Stimulated activated CD8-positive, alpha-beta memory T cell treated with anti-CD3 and anti-CD28 coated beads, Interleukin-4, amount 100 ng/mL, for 48 hours (primary cell): ENCODE measurements at regions not wholly inside any gene's neighbourhood (a gene's known extent, or its start where the extent isn't known, plus 50 kb on each side); places are given as distances from the start of the nearest gene placed in this dataset.
A peak's percentile ranks its signal among the peaks of the same experiment; 100 is the strongest.

Experiments used
- DNase-seq: peaks from one replicate; pipeline ENCODE4 v3.0.0-alpha.2; 2020

DNA sequence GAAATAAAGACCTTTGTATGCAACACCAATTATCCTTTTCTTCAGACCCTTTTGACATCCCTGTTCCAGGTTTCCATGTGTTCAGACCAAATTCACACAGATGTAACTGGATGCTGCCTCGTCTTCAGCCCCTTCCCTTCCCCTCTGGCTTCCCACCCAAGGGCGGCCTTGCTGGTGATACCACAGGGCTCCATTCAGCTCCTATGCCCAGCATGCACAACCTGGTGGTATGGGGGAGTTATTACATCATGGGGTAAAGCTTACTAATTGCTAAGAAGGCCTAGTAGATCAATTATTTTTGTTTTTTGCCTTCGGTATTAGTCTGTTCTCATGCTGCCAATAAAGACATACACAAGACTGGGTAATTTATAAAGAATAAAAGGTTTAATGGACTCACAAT, 317.0 kb upstream of the CXXC4 start:
- DNase-seq, result no peak

GRCh38 chr4:104815665-104816064, 321.0 kb upstream of the CXXC4 start:
- DNase-seq, result no peak

DNA sequence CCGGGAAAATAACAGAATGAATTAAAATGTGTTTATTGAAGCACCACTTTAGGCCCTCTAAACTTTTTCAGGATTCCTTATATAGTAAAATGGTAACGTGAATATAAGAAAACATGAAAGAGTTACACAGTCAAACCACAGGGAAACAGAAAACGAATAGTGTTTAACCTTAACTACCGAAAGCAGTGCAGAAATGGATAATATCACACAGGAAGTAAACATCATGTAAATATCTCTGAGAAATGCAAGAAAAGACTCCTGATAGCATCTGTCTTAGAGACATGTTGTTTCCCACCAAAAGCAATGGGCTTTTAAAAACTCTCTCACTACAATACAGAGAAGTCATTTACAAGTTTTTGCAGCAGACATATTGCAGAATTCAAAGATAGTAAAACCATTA, 323.9 kb upstream of the CXXC4 start:
- no peak for DNase-seq

GRCh38 chr4:104826171-104826570, 320.5 kb upstream of the TET2 start:
- DNase-seq, result no peak

DNA sequence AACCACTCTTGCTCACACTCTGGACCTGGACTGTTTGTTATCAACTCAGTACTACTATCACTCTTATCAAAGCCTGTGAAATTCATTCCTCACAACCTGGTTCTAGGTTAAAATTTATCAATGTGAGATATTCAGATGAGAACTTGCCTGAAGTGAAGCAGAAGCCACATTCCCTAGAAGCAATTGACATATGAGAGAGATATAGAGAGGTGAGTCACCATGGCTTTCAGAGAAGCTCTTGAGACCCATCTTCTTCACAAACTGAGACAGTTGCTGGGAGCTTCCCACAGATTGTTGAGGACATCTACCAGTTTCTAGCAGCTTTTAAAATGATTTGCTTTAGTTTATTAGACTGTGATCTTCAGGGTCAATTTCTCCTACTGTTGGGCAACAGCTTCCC, 316.9 kb upstream of the TET2 start:
- no peak for DNase-seq

GRCh38 chr4:104848597-104849225, 298.0 kb upstream of the TET2 start:
- DNase-seq, result no peak

DNA sequence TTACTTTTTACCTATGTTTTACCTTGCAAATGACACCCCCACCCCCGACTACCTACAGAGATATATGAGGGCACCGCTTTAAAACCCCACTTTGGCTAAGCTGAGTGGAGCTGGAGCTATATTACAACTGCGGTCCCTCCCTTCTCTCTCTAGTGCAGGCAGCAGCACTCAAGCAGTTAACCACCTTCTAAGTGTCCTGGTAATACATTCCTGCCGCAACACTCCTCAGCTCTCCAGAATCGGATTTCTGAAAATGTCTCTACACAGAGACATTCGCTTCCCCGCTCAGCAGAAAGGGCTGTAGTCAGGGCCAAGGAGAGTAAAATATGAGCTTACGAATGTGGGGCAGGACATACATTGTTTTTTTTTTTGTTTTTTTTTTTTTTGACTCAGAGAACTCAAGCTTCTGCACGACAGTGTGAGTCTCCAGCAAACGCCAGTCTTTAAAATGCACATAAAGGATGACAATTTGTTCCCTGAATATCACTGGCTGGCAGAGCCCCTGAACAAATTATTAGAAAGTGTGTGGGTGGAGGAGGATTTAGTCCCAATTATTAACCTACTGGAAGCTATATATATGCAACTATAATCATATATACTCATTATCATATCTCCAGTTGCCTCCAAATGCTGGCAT, 287.0 kb upstream of the TET2 start:
- DNase-seq, result no peak

DNA sequence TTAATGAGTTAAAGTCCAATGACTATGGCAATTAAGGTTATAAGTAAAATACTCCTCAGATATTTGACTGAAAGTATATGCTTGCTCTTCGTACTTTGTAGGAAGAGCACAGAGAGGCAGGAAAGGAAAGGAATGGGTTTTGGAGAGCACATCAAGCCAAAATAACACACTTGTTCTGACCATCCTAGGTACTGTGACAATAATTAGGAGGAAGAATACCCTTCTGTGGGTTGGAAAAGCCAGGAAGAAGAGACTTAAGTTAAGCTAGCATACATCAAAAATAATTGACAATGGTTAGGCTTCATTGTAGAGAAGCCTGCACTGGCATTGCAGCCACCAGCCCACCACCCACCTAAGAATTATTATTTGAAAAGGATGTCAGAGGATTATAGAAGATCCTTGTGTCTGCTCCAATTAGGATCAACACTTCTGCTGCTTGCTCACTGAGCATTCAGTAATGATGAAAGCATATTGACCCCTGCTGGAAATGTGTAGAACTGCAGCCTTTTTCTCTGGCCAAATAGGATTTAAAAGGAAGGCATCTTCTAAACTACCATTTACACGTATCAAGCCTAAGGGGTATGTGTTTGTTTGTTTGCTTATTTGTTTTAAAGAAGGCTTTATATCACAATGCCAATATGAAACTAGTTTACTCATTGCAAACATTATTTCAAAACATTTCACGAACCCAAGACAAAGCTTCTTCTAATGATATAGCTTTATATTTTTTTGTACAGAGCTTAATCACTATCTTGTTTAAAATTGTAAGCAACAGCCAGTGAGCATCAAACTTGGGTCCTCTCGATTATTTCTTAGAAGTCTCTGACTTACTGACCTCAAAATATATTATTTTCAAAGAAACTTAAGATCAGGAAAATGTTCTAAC, 286.2 kb upstream of the TET2 start:
- peak; percentile 64 for DNase-seq

- DNase-seq, result no peak
These were observed 279.9 kb upstream of the TET2 start for GRCh38 chr4:104866809-104867208.

GRCh38 chr4:104868533-104868932, 278.1 kb upstream of the TET2 start:
- DNase-seq, result no peak

DNA sequence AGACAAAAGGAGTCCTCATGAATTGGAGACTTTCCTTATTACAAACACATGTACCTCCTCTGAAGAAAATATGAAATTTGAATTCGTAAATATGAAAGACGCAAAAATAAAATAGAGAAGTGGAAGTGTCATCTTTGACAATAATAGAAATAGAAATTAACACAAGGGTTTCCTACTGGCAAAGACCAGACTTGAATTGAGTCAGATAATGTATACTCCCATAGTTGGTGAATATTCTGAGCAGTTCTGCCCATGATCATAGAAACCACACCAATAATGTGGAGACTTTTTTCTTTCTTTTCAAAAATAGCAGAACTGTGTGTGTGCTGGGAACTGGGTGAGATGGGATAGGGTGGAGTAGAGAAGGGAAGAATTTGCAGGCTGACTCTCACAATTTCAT, 277.7 kb upstream of the TET2 start:
- DNase-seq, result no peak

- no peak for DNase-seq
These were observed 276.8 kb upstream of the TET2 start for GRCh38 chr4:104869831-104870230.

GRCh38 chr4:104870495-104871233, 276.0 kb upstream of the TET2 start:
- no peak for DNase-seq

DNA sequence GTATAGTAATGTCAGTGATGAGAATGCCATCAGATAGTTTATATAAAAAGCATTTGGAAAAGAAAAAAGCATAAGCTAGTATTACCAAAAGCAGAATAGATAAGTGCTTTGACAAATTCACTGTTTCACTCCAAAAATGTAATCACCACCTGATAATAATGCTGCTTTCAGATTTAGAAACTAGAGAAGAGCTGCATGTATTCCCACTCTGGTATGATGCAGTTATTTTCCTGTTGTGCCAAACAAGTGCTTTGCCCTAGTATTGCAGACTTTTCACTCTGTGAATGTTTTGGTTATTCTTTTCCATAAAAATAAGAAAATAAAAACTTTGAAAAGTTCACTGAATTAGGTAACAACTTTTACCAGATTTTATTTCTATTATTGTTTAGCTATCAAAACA, 267.7 kb upstream of the TET2 start:
- DNase-seq, result no peak

GRCh38 chr4:104879367-104879766, 267.3 kb upstream of the TET2 start:
- DNase-seq, result no peak

DNA sequence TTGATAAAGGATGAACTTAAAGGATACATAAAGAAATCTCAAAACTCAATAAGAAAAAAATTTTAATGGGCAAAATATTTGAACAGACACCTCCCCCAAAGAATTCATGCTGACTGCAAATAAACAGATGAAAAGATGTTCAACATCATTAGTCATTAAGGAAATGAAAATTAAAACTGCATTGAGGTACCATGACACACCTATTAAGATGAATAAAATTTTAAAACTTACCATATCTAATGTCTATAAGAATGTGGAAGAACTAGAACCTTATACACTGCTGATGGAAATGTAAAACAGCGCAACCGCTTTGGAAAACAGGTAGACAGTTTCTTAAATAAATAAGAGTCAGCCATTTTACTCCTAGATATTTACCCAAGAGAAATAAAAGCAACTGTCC, 266.8 kb upstream of the TET2 start:
- no peak for DNase-seq

DNA sequence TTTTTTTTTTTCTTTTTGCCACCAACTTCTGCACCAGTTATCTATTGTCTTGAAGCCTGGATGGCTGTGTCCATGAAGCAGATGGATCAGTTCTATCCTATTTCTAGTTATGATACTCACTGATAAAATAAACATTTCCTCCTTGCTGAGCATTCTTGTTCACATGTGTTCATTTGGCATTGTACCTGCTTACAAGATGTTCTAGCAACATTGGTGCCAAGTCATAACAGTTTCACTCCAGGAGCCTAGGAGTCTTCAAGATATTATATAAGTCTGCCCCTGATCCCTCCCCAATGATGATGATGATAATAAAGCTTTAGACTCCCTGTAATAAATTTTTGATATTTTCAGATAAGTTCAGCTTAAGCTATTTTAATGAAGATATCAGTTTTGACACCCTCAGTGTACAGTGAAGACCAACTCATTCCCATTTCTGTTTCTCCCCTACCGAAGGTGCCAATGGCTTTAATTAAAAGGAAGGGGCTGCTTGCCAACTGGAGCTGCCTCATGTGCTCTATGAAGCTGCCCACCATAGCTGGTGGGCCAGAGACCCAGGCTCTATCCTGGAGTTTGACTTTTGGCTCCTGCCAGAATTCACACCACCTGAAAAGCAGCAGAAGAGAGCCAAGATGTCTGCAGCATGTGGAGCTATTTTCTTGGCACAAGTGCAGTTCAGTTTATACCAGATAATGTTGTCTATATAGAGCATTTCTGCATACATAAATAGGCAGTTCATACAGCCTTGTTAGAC, 265.4 kb upstream of the TET2 start:
- no peak for DNase-seq

- DNase-seq, result no peak
These were observed 255.9 kb upstream of the TET2 start for GRCh38 chr4:104890598-104891275.

DNA sequence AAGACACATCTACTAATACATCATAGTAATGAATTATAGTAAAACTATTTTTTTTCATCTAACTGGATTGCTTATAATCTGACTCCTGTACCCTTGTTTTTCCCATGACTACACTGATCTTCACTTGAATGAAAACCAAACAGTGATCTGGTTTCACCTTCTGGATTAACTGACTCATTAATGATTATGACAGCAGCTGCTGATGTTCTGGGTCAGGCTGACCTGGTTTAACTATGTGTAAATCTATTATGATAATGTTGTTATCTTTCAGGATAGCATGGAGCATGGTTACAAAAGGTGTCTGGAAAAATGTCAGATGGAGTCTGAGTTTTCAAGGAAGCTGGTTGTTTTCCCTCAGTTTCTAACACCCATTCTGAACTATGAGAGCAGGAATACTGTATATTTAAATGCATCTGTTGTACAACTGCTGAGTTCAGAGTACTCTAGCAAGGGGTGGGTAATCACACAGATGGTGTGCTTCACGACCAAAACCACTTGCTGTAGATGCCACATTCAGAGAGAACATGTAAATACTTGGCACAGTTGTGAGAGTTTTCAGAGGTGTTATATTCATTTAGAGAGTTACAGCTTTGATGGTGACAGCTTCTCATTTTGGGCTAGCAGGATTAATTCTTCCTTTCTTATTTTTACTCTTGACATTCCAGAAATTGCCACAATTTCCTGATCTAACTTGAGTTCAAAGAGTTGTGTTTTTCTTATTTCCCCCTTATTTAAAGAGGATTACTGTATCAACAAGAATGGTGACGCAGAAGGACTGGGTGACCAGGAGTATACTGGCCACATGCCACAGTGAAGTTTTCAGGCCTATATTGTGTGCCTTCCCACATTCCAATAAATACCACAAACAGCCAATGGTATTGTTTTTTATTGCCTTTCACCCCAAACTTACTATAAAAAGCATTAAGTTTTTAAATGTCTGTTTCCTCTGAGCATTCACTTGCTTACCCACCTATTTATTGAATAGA, 249.7 kb upstream of the TET2 start:
- DNase-seq, result no peak

DNA sequence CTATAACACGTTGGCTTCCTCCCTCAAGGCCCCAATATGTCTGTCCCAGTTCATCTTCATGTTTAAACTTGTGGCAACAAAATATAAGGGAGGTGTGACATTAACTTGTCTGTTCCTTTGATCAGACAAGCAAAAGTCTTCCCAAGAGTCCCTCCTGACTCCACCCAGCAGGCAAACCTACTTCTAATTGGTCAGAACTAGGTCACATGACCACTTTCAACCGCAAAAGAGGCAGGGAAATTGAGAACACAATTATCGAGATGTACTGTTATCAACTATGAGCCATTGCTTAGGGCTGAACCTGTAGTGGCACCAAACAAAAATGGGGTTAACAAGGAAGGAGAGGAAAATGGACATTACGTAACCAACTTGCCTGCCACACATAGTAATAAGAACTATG, 246.8 kb upstream of the TET2 start:
- no peak for DNase-seq

DNA sequence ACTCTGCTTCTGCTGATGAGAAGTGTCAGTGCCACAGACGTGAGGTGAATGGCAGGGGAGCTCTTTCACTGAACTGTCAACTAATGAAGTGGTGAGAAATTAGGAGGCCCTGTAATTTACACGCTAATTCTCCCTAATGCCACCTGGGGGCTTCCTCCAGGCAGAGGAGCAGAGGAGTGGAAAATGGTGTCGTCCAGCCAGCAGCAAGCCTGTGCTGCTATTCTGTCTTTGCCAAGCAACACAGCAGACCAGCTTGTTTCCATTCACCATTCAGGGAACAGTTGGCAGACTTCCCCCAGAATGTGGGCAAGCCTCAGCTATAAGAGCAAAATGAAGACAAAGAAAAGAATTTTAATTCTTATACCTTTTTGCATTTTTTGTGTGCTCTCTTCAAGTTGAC, 245.2 kb upstream of the TET2 start:
- DNase-seq, result no peak
